H9 (cell line): ENCODE measurements at regions not wholly inside any gene's neighbourhood (a gene's known extent, or its start where the extent isn't known, plus 50 kb on each side); places are given as distances from the start of the nearest gene placed in this dataset.

ENCODE experiments used
- DNase-seq: peaks from one replicate; pipeline ENCODE4 v3.0.0-alpha.2; 2017
- H2AFZ ChIP-seq: one replicate; pipeline ENCODE4 v1.6.1; 2013; ENCODE audit warnings: mild to moderate bottlenecking, low read length, control low read depth, moderate library complexity
- H2AK5ac ChIP-seq: 2 replicates; pipeline ENCODE4 v1.6.1; 2013; ENCODE audit warnings: low read length, control low read depth, mixed read lengths; ENCODE audit not compliant: insufficient read length
- H2BK120ac ChIP-seq: one replicate; pipeline ENCODE4 v1.6.1; 2013; ENCODE audit warnings: low read depth, mild to moderate bottlenecking, low read length, control low read depth, inconsistent platforms; ENCODE audit not compliant: poor library complexity, severe bottlenecking
- H2BK12ac ChIP-seq: 2 replicates; pipeline ENCODE4 v1.6.1; 2013; ENCODE audit warnings: low read length, control low read depth, mixed read lengths, low read depth; ENCODE audit not compliant: insufficient read length
- H2BK15ac ChIP-seq: 2 replicates; pipeline ENCODE4 v1.6.1; 2013; ENCODE audit warnings: low read depth, low read length, control low read depth
- H2BK20ac ChIP-seq: one replicate; pipeline ENCODE4 v1.6.1; 2013; ENCODE audit warnings: low read depth, mild to moderate bottlenecking, low read length, control low read depth, inconsistent platforms; ENCODE audit not compliant: poor library complexity, severe bottlenecking
- H2BK5ac ChIP-seq: 2 replicates; pipeline ENCODE4 v1.6.1; 2013; ENCODE audit warnings: low read length, control low read depth, mixed read lengths; ENCODE audit not compliant: insufficient read length
- H3K14ac ChIP-seq: 2 replicates; pipeline ENCODE4 v1.6.1; 2013; ENCODE audit warnings: low read length, control low read depth; ENCODE audit not compliant: insufficient read depth
- H3K18ac ChIP-seq: 2 replicates; pipeline ENCODE4 v1.6.1; 2013; ENCODE audit warnings: low read depth, mild to moderate bottlenecking, mixed read lengths, low read length, control low read depth; ENCODE audit not compliant: insufficient read length
- H3K23ac ChIP-seq: 2 replicates; pipeline ENCODE4 v1.6.1; 2013; ENCODE audit warnings: low read length, control low read depth, mixed read lengths, low read depth; ENCODE audit not compliant: insufficient read length
- H3K23me2 ChIP-seq: 2 replicates; pipeline ENCODE4 v1.6.1; 2013; ENCODE audit warnings: low read depth, mild to moderate bottlenecking, mixed read lengths, low read length, control low read depth; ENCODE audit not compliant: insufficient read length, poor library complexity, severe bottlenecking
- H3K27ac ChIP-seq: 2 replicates; pipeline ENCODE4 v1.5.1; 2013; ENCODE audit warnings: low read length, control low read depth, mixed read lengths, low read depth; ENCODE audit not compliant: insufficient read length
- H3K27me3 ChIP-seq: 2 replicates; pipeline ENCODE4 v1.6.1; 2013; ENCODE audit warnings: low read length, control low read depth, inconsistent platforms; ENCODE audit not compliant: insufficient read depth
- H3K4ac ChIP-seq: 2 replicates; pipeline ENCODE4 v1.6.1; 2013; ENCODE audit warnings: low read depth, mild to moderate bottlenecking, control low read depth, inconsistent platforms, low read length, moderate library complexity
- H3K4me1 ChIP-seq: 2 replicates; pipeline ENCODE4 v1.6.1; 2013; ENCODE audit warnings: low read length, control low read depth, inconsistent platforms; ENCODE audit not compliant: insufficient read depth
- H3K4me2 ChIP-seq: 2 replicates; pipeline ENCODE4 v1.6.1; 2013; ENCODE audit warnings: low read length, control low read depth, mixed read lengths; ENCODE audit not compliant: insufficient read length, insufficient read depth
- H3K56ac ChIP-seq: 2 replicates; pipeline ENCODE4 v1.6.1; 2013; ENCODE audit warnings: low read depth, mild to moderate bottlenecking, mixed read lengths, low read length, control low read depth; ENCODE audit not compliant: insufficient read length
- H3K79me1 ChIP-seq: 2 replicates; pipeline ENCODE4 v1.6.1; 2013; ENCODE audit warnings: low read depth, mild to moderate bottlenecking, moderate library complexity, low read length, control low read depth, inconsistent platforms; ENCODE audit not compliant: insufficient read depth, poor library complexity, severe bottlenecking
- H3K79me2 ChIP-seq: 2 replicates; pipeline ENCODE4 v1.6.1; 2013; ENCODE audit warnings: low read length, control low read depth, inconsistent platforms; ENCODE audit not compliant: insufficient read depth
- H3K9ac ChIP-seq: 2 replicates; pipeline ENCODE4 v1.6.1; 2013; ENCODE audit warnings: low read length, control low read depth, mixed read lengths; ENCODE audit not compliant: insufficient read length; ENCODE audit errors: extremely low read depth
- H3K9me3 ChIP-seq: one replicate; pipeline ENCODE4 v1.6.1; 2013; ENCODE audit warnings: low read depth, low read length, inconsistent platforms; ENCODE audit not compliant: control insufficient read depth
- H3T11ph ChIP-seq: one replicate; pipeline ENCODE4 v1.6.1; 2013; ENCODE audit warnings: mild to moderate bottlenecking, low read length, control low read depth, inconsistent platforms
- H4K20me1 ChIP-seq: one replicate; pipeline ENCODE4 v1.6.1; 2013; ENCODE audit not compliant: control insufficient read depth, insufficient read length, insufficient read depth
- H4K5ac ChIP-seq: 2 replicates; pipeline ENCODE4 v1.6.1; 2013; ENCODE audit warnings: low read depth, mild to moderate bottlenecking, mixed read lengths, low read length, control low read depth; ENCODE audit not compliant: insufficient read length
- H4K8ac ChIP-seq: replicated peaks from 2 replicates; pipeline ENCODE4 v1.6.1; 2013; ENCODE audit warnings: low read length, control low read depth, mixed read lengths, low read depth; ENCODE audit not compliant: insufficient read length
- H4K91ac ChIP-seq: 2 replicates; pipeline ENCODE4 v1.6.1; 2013; ENCODE audit warnings: low read depth, mild to moderate bottlenecking, moderate library complexity, mixed read lengths, low read length, control low read depth; ENCODE audit not compliant: insufficient read length
- H3K27ac Mint-ChIP-seq, 3 experiments: 2 replicates in 2 of 3; 3 replicates in 1 of 3; pipeline ENCODE4 v1.8.0; 2020 to 2021; ENCODE audit warnings: mixed read lengths in 3 of 3, mild to moderate bottlenecking in 1 of 3, moderate library complexity in 1 of 3
- H3K27me3 Mint-ChIP-seq: 2 replicates; pipeline ENCODE4 v1.8.0; 2021; ENCODE audit warnings: low read depth, mild to moderate bottlenecking, moderate library complexity, mixed read lengths
- H3K36me3 Mint-ChIP-seq, 3 experiments: 2 replicates in 2 of 3; 3 replicates in 1 of 3; pipeline ENCODE4 v1.8.0; 2020 to 2021; ENCODE audit warnings: low read depth in 3 of 3, mixed read lengths in 3 of 3; ENCODE audit not compliant: insufficient read depth in 1 of 3
- H3K4me1 Mint-ChIP-seq, 2 experiments: 2 replicates each; pipeline ENCODE4 v1.8.0; 2020; ENCODE audit warnings: mixed read lengths in 2 of 2
- H3K4me3 Mint-ChIP-seq, 2 experiments: 2 replicates in 1 of 2; 3 replicates in 1 of 2; pipeline ENCODE4 v1.8.0; 2020 to 2021; ENCODE audit warnings: mild to moderate bottlenecking in 2 of 2, mixed read lengths in 2 of 2, moderate library complexity in 1 of 2
- H3K9me3 Mint-ChIP-seq, 2 experiments: 2 replicates in 1 of 2; 3 replicates in 1 of 2; pipeline ENCODE4 v1.8.0; 2020; ENCODE audit warnings: mild to moderate bottlenecking in 2 of 2, mixed read lengths in 2 of 2, moderate library complexity in 1 of 2
- WGBS: extraction: QIAGEN DNeasy Blood & Tissue Kit; methylation state at CpG from one replicate; pipeline ENCODE4 v1.1.7; 2013; ENCODE audit warnings: missing lambda C conversion rate, low lambda C conversion rate, mixed read lengths; ENCODE audit not compliant: insufficient read length; ENCODE audit errors: extremely low coverage; 5-methylcytosine and 5-hydroxymethylcytosine counted together
- TF ChIP-seq, protein P1 (sequence below): fragments of 200-600 bp; sonication (generic); conservative IDR thresholded peaks from 3 replicates; pipeline ENCODE4 v1.8.0; 2021; ENCODE audit warnings: antibody characterized with exemption, mild to moderate bottlenecking

DNA sequence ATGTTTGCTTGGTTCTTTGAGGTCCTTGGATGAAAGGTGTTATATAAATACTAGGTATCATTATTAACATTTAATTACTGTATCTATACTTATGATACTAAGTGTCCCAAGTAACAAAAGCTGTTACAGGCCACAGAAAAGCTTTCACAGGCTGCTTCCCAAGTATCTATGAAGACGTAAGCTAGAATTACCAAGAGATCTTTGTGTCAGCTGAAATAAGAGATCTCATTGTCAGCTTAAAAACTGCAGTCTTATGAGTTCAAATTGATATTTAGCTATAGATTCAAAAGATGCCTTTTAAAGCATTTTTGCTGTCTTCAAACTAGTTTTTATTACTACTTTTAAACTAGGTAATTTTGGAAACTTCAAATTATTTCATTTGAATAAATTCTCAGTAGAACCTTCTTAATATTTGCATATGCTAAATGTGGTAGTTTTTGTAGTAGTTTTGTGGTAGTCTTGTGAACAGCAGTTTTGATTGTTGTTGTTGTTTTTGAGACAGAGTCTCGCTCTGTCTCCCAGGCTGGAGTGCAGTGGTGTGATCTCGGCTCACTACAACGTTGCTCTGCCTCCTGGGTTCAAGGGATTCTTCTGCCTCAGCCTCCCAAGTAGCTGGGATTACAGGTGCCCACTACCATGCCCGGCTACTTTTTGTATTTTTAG is 170.0 kb upstream of the RPL34 start:
- H3K4me3 Mint-ChIP-seq = no peak overlapping the region
- Histone ChIP-seq H3K9me3 (no peaks in the 10 kb centered on the region), H4K91ac (no peak overlapping the region), H3K4me1 (no peaks in the 10 kb centered on the region), H3K4me2 (no peak overlapping the region), H4K20me1 (no peaks in the 10 kb centered on the region), H3K18ac (no peak overlapping the region), H3K23me2 (no peaks in the 10 kb centered on the region), H2BK5ac (no peak overlapping the region), H2BK20ac (no peak overlapping the region), H3K23ac (no peak overlapping the region), H2BK15ac (no peak overlapping the region), H2AK5ac (no peak overlapping the region), H3K4ac (no peak overlapping the region), H3K27me3 (no peaks in the 10 kb centered on the region), H4K8ac (no peak overlapping the region), H2BK12ac (no peak overlapping the region), H3T11ph (no peak overlapping the region), H3K9ac (no peak overlapping the region), H3K79me1 (no peaks in the 10 kb centered on the region), H2AFZ (no peak overlapping the region), H3K79me2 (no peaks in the 10 kb centered on the region), H2BK120ac (no peak overlapping the region), H3K14ac (no peak overlapping the region), H3K56ac (no peak overlapping the region), H3K27ac (no peak overlapping the region), H4K5ac (no peak overlapping the region)
- no peaks in the 10 kb centered on the region for H3K36me3 Mint-ChIP-seq
- H3K27ac Mint-ChIP-seq = no peak overlapping the region
- DNase-seq = no peak
- no CpG with 5 or more reads among the region's 5 CpGs for WGBS
- H3K9me3 Mint-ChIP-seq = no peaks in the 10 kb centered on the region
- H3K27me3 Mint-ChIP-seq = peaks cover 5% of the 10 kb centered on the region
- TF ChIP-seq, protein P1, sequence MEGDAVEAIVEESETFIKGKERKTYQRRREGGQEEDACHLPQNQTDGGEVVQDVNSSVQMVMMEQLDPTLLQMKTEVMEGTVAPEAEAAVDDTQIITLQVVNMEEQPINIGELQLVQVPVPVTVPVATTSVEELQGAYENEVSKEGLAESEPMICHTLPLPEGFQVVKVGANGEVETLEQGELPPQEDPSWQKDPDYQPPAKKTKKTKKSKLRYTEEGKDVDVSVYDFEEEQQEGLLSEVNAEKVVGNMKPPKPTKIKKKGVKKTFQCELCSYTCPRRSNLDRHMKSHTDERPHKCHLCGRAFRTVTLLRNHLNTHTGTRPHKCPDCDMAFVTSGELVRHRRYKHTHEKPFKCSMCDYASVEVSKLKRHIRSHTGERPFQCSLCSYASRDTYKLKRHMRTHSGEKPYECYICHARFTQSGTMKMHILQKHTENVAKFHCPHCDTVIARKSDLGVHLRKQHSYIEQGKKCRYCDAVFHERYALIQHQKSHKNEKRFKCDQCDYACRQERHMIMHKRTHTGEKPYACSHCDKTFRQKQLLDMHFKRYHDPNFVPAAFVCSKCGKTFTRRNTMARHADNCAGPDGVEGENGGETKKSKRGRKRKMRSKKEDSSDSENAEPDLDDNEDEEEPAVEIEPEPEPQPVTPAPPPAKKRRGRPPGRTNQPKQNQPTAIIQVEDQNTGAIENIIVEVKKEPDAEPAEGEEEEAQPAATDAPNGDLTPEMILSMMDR = no peak
- no peaks in the 10 kb centered on the region for H3K4me1 Mint-ChIP-seq
